HepG2 (cell line): ENCODE measurements at regions not wholly inside any gene's neighbourhood (a gene's known extent, or its start where the extent isn't known, plus 50 kb on each side); places are given as distances from the start of the nearest gene placed in this dataset.
A peak's percentile ranks its signal among the peaks of the same experiment; 100 is the strongest.

Experiments used
- ATAC-seq: fragments of 200-7000 bp; cut with Tn5 transposase; 3 replicates; pipeline ENCODE4 v1.9.1; 2020; ENCODE audit warnings: mild to moderate bottlenecking, moderate library complexity
- BruUV-seq: library from RNA; stranded (reverse); fragments of 400-500 nt; replicated peaks from 2 replicates; lab custom pipeline; 2021; lab: Mats Ljungman, UMichigan
- CTCF ChIA-PET: fragments of 300-600 bp; formaldehyde crosslinking; extraction: SDS; loops from one replicate; lab custom pipeline; 2021; ENCODE audit warnings: low total read pairs, inconsistent platforms, low intra/inter-chr PET ratio; lab: Yijun Ruan, JAX
- POLR2A ChIA-PET: fragments of 350-600 bp; sonication (Branson Sonifier 250); formaldehyde crosslinking; loops from one replicate; lab custom pipeline; 2020; ENCODE audit warnings: antibody characterized with exemption, inconsistent platforms; lab: Yijun Ruan, JAX
- DNase-seq: peaks from one replicate; pipeline ENCODE4 v3.0.0-alpha.2; 2015; ENCODE audit warnings: low spot score
- FAIRE-seq: peaks from 3 replicates; lab custom pipeline; 2011; peaks lifted over from hg19 to GRCh38; lab: Jason Lieb, UNC
- H2AFZ ChIP-seq: one replicate; pipeline ENCODE4 v1.6.1; 2011; ENCODE audit warnings: low read length, inconsistent platforms
- H3K27ac ChIP-seq: fragments of 300-600 bp; 3 replicates; pipeline ENCODE4 v1.8.0; 2011; ENCODE audit warnings: mixed run types, mild to moderate bottlenecking, mixed read lengths, low read length, inconsistent platforms; ENCODE audit not compliant: insufficient read depth; ENCODE audit errors: extremely low read length
- H3K27me3 ChIP-seq, 2 experiments: fragments of 200-600 bp in 1 of 2; 2 replicates in 1 of 2; 3 replicates in 1 of 2; pipeline versions ENCODE4 v1.6.0 to v1.8.0; 2011; ENCODE audit warnings: low read length in 2 of 2, mild to moderate bottlenecking in 2 of 2, moderate library complexity in 2 of 2, inconsistent platforms in 1 of 2; ENCODE audit not compliant: insufficient read depth in 2 of 2, control insufficient read depth in 1 of 2
- H3K36me3 ChIP-seq, 2 experiments: fragments of 200-600 bp in 1 of 2; replicated peaks in 1 of 2; 2 replicates in 1 of 2; 3 replicates in 1 of 2; pipeline versions ENCODE4 v1.5.1 to v1.8.0; 2011; ENCODE audit warnings: low read length in 2 of 2, inconsistent platforms in 1 of 2; ENCODE audit not compliant: insufficient read depth in 2 of 2, control insufficient read depth in 1 of 2
- H3K4me1 ChIP-seq: 2 replicates; pipeline ENCODE4 v1.5.1; 2012; ENCODE audit warnings: low read length, inconsistent platforms; ENCODE audit not compliant: insufficient read depth
- H3K4me2 ChIP-seq: 2 replicates; pipeline ENCODE4 v1.6.0; 2011; ENCODE audit warnings: low read depth, low read length, inconsistent platforms
- H3K4me3 ChIP-seq, 3 experiments: fragments of 200-600 bp in 1 of 3; sonication (generic), shearing (Covaris generic) in 1 of 3; replicated peaks in 1 of 3; 2 replicates each; pipeline ENCODE4 v1.5.1; 2011 to 2016; ENCODE audit warnings: low read length in 3 of 3, inconsistent platforms in 2 of 3, low read depth in 2 of 3, mild to moderate bottlenecking in 2 of 3, control low read depth in 1 of 3, mixed read lengths in 1 of 3; ENCODE audit not compliant: insufficient read depth in 1 of 3
- H3K79me2 ChIP-seq: one replicate; pipeline ENCODE4 v1.6.1; 2011; ENCODE audit warnings: low read length, inconsistent platforms; ENCODE audit not compliant: insufficient read depth
- H3K9ac ChIP-seq: 2 replicates; pipeline ENCODE4 v1.6.0; 2011; ENCODE audit warnings: mild to moderate bottlenecking, low read depth, low read length, inconsistent platforms; ENCODE audit not compliant: insufficient read depth
- H3K9me3 ChIP-seq: 2 replicates; pipeline ENCODE4 v1.5.1; 2012; ENCODE audit warnings: mild to moderate bottlenecking, low read length
- H4K20me1 ChIP-seq: 2 replicates; pipeline ENCODE4 v1.6.0; 2011; ENCODE audit warnings: inconsistent platforms, mild to moderate bottlenecking, low read length, moderate library complexity; ENCODE audit not compliant: insufficient read depth
- ARNTL ChIP-seq: sonication (generic); formaldehyde crosslinking; IDR thresholded peaks from 2 replicates; pipeline ENCODE4 v1.4.0; 2020; ENCODE audit warnings: mild to moderate bottlenecking, missing genetic modification reagents
- EHMT2 ChIP-seq: fragments of 200-600 bp; sonication (generic); IDR thresholded peaks from 2 replicates; pipeline ENCODE4 v1.7.0; 2017; ENCODE audit warnings: antibody characterized with exemption, low read depth, low read length, borderline replicate concordance
- POGZ ChIP-seq: sonication (generic); formaldehyde crosslinking; IDR thresholded peaks from 2 replicates; pipeline ENCODE4 v1.4.0; 2020; ENCODE audit warnings: mild to moderate bottlenecking, missing genetic modification reagents
- SP2 ChIP-seq: sonication (generic); formaldehyde crosslinking; IDR thresholded peaks from 2 replicates; pipeline ENCODE4 v1.5.1; 2020; ENCODE audit warnings: mild to moderate bottlenecking, missing genetic modification reagents
- TEAD3 ChIP-seq: optimal IDR thresholded peaks from 2 replicates; pipeline ENCODE3; 2016; ENCODE audit warnings: borderline replicate concordance
- ZMYM4 ChIP-seq: sonication (generic); formaldehyde crosslinking; IDR thresholded peaks from 2 replicates; pipeline ENCODE4 v1.8.1; 2023; ENCODE audit warnings: mild to moderate bottlenecking, missing genetic modification reagents
- ZNF292 ChIP-seq: sonication (generic); formaldehyde crosslinking; IDR thresholded peaks from 2 replicates; pipeline ENCODE4 v1.8.1; 2022; ENCODE audit warnings: mild to moderate bottlenecking, low read depth, missing genetic modification reagents, borderline replicate concordance
- ZNF644 ChIP-seq: IDR thresholded peaks from 2 replicates; pipeline ENCODE4 v1.6.1; 2016; ENCODE audit warnings: low read depth
- ZNF776 ChIP-seq: sonication (generic); formaldehyde crosslinking; IDR thresholded peaks from 2 replicates; pipeline ENCODE4 v1.4.0; 2020; ENCODE audit warnings: mild to moderate bottlenecking, missing genetic modification reagents
- ZSCAN31 ChIP-seq: sonication (generic); formaldehyde crosslinking; IDR thresholded peaks from 2 replicates; pipeline ENCODE4 v1.5.0; 2020; ENCODE audit warnings: low read depth, mild to moderate bottlenecking, missing genetic modification reagents
- WGBS: methylation state at CpG from one replicate; pipeline ENCODE4 v1.1.6; 2017; ENCODE audit warnings: low lambda C conversion rate; 5-methylcytosine and 5-hydroxymethylcytosine counted together
- in situ Hi-C: cut with HindIII; loops from 2 replicates; pipeline ENCODE4 v1.10.0; 2017; ENCODE audit warnings: low pct_unique_long_range_greater_than_20kb; ENCODE audit not compliant: extremely low pct_ligation_motif_present
- intact Hi-C: fragments of 100-400 bp; cut with micrococcal nuclease; formaldehyde crosslinking; loops from one replicate; pipeline ENCODE4 v1.10.0; 2022; ENCODE audit not compliant: unreplicated experiment
- TF ChIP-seq, protein P1 (sequence below): sonication (generic); formaldehyde crosslinking; IDR thresholded peaks from 2 replicates; pipeline ENCODE4 v1.5.1; 2020; ENCODE audit warnings: mild to moderate bottlenecking, missing genetic modification reagents, borderline replicate concordance
- TF ChIP-seq, protein P2 (sequence below): sonication (generic); formaldehyde crosslinking; IDR thresholded peaks from 2 replicates; pipeline ENCODE4 v1.5.0; 2020; ENCODE audit warnings: mild to moderate bottlenecking, missing genetic modification reagents

DNA sequence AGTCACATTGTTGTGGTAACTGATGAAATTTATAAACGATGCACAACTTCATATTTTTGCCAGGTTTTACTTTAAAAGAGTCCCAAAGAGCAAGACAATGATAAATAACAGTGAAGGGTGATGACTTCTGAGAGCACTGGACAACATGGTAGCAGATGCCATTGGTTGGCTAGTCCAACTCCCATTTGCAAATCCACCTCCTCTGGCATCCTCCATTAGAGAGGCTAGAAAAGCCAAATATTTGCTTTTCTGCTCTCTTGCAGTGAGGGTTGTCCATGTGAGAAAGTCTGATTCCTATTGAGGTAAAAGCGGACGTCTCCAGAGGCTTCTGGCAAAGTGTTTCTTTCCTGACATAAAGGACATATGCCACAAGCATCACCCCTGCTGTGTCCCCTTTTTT, 89.6 kb upstream of the BMP4 start:
- Histone ChIP-seq H3K4me1 (peaks cover 58% of the 10 kb centered on the region), H3K36me3 (no peaks in the 10 kb centered on the region), H3K4me2 (no peak overlapping the region), H3K27ac (peak overlapping the region; percentile 34), H2AFZ (peak overlapping the region; percentile 33), H3K27me3 (no peaks in the 10 kb centered on the region), H3K9ac (no peak overlapping the region), H3K9me3 (no peaks in the 10 kb centered on the region), H3K4me3 (no peak overlapping the region), H4K20me1 (no peaks in the 10 kb centered on the region), H3K79me2 (no peaks in the 10 kb centered on the region)
- intact Hi-C loops: loop anchor here (5.0 kb wide), 2 partner anchors 91 to 509 kb away; no protein-coding TSS in a partner anchor
- ChIA-PET CTCF (no interaction called here), POLR2A (interaction anchor here (1.3 kb wide), 1 partner anchor 87 kb away, joined by 5 read pairs; no protein-coding TSS in a partner anchor)
- WGBS: 41% methylated on average over 3 of the region's 3 CpGs
- DNase-seq: peak; percentile 29
- in situ Hi-C loops: no loop called here
- no peak for FAIRE-seq
- BruUV-seq: no TSS peak
- TF ChIP-seq ZNF776 (CRISPR knock-in tag) (no peak), SP2 (CRISPR knock-in tag) (no peak), POGZ (CRISPR knock-in tag) (peak; percentile 65), ZSCAN31 (CRISPR knock-in tag) (no peak), EHMT2 (0 out of 2 replicates have a peak, but pooled peaks have one; percentile 55), ZNF292 (CRISPR knock-in tag) (no peak), ARNTL (CRISPR knock-in tag) (no peak), ZMYM4 (peak; percentile 88), TEAD3 (peak; percentile 25), ZNF644 (CRISPR knock-in tag) (peak; percentile 99)
- TF ChIP-seq, protein P1, sequence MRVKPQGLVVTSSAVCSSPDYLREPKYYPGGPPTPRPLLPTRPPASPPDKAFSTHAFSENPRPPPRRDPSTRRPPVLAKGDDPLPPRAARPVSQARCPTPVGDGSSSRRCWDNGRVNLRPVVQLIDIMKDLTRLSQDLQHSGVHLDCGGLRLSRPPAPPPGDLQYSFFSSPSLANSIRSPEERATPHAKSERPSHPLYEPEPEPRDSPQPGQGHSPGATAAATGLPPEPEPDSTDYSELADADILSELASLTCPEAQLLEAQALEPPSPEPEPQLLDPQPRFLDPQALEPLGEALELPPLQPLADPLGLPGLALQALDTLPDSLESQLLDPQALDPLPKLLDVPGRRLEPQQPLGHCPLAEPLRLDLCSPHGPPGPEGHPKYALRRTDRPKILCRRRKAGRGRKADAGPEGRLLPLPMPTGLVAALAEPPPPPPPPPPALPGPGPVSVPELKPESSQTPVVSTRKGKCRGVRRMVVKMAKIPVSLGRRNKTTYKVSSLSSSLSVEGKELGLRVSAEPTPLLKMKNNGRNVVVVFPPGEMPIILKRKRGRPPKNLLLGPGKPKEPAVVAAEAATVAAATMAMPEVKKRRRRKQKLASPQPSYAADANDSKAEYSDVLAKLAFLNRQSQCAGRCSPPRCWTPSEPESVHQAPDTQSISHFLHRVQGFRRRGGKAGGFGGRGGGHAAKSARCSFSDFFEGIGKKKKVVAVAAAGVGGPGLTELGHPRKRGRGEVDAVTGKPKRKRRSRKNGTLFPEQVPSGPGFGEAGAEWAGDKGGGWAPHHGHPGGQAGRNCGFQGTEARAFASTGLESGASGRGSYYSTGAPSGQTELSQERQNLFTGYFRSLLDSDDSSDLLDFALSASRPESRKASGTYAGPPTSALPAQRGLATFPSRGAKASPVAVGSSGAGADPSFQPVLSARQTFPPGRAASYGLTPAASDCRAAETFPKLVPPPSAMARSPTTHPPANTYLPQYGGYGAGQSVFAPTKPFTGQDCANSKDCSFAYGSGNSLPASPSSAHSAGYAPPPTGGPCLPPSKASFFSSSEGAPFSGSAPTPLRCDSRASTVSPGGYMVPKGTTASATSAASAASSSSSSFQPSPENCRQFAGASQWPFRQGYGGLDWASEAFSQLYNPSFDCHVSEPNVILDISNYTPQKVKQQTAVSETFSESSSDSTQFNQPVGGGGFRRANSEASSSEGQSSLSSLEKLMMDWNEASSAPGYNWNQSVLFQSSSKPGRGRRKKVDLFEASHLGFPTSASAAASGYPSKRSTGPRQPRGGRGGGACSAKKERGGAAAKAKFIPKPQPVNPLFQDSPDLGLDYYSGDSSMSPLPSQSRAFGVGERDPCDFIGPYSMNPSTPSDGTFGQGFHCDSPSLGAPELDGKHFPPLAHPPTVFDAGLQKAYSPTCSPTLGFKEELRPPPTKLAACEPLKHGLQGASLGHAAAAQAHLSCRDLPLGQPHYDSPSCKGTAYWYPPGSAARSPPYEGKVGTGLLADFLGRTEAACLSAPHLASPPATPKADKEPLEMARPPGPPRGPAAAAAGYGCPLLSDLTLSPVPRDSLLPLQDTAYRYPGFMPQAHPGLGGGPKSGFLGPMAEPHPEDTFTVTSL (CRISPR knock-in tag): 0 out of 2 replicates have a peak, but pooled peaks have one; percentile 25
- TF ChIP-seq, protein P2, sequence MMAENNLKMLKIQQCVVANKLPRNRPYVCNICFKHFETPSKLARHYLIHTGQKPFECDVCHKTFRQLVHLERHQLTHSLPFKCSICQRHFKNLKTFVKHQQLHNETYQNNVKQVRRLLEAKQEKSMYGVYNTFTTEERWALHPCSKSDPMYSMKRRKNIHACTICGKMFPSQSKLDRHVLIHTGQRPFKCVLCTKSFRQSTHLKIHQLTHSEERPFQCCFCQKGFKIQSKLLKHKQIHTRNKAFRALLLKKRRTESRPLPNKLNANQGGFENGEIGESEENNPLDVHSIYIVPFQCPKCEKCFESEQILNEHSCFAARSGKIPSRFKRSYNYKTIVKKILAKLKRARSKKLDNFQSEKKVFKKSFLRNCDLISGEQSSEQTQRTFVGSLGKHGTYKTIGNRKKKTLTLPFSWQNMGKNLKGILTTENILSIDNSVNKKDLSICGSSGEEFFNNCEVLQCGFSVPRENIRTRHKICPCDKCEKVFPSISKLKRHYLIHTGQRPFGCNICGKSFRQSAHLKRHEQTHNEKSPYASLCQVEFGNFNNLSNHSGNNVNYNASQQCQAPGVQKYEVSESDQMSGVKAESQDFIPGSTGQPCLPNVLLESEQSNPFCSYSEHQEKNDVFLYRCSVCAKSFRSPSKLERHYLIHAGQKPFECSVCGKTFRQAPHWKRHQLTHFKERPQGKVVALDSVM: peak; percentile 44; the same call in 1 of the 2 replicates
- no peak for ATAC-seq
